Dermis blood vessel endothelial cell (primary cell): ENCODE measurements at regions not wholly inside any gene's neighbourhood (a gene's known extent, or its start where the extent isn't known, plus 50 kb on each side); places are given as distances from the start of the nearest gene placed in this dataset.
"Not testable (repeated sequence)": the region's sequence is repeated elsewhere in the genome, so short reads cannot be mapped to it uniquely, and the experiment has no call there.

Source experiments
- DNase-seq: peaks from one replicate; pipeline ENCODE4 v3.0.0; 2010

DNA sequence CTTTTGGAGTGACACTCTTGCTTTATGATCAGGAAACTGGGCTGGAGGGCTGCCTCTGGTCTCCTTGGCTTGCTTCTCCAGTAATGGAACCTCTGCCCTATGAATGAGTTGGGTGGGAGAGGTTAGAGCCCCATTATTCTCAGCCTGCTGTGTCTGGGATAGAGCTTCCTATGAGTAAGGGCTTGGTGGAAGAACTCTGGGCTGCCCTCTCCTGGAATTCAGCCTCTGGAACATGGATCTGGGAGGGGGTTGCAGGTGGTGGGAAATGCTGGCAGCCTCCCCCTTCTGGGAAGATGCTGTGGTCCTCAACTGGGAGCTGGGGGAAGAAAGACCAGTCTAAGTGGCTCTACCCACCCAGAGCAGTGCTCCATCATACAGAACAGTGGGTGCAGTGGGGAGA, 81.8 kb upstream of the SYN3 start:
- DNase-seq, result no peak

GRCh38 chr22:33138333-33138732, 80.2 kb upstream of the SYN3 start:
- DNase-seq, result not testable (repeated sequence)

- DNase-seq, result no peak
Observed at GRCh38 chr22:33130473-33130872, 72.3 kb upstream of the SYN3 start.

DNA sequence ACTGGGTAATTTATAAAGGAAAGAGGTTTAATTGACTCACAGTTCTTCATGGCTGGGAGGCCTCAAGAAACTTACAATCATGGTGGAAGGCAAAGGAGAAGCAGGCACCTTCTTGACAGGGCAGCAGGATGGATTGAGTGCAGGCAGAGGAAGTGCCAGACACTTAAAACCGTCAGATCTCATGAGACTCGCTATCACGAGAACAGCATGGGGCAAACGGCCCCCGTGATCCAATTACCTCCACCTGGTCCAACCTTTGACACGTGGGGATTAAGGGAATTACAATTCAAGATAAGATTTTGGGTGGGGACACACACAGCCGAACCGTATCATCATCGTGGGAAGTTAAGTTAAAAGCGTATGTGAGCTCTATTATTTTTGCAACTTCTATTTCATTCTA, 71.4 kb upstream of the SYN3 start:
- DNase-seq, result no peak

DNA sequence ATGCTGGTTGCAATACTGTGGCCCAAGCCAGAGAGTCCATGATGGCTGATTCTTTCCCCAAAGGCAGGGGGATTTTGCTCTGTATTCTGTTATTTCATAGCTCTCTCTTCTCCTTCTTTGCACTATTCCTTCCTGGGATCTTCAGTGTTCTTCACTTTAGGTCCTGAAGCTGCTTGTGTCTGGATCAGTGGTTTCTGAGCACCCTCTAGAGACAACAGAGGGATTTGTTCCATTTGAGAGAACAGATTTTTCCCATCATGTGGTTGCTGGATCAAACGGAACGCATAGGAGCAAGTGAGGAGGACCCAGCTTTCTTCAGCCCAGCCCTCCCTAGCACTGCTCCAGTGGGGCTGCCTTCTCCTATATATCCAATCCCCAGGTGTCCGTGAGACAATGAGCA, 68.7 kb upstream of the SYN3 start:
- no peak for DNase-seq

DNA sequence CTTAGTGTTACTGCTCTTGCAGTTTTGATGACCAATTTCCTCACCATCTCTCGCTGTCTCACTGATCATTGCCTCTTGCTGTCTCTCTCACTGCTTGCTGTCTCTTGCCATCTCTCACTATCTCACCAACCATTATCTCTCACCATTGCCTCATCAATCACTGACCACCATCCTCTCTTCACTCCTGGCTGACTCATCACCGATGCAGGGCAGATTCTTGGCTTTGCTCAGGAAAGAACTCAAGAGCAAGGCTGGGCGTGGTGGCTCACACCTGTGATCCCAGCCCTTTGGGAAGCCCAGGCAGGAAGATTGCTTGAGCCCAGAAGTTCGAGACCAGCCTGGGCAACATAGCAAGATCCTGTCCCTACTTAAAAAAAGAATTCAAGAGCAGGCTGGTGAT, 66.3 kb upstream of the SYN3 start:
- DNase-seq, result no peak

DNA sequence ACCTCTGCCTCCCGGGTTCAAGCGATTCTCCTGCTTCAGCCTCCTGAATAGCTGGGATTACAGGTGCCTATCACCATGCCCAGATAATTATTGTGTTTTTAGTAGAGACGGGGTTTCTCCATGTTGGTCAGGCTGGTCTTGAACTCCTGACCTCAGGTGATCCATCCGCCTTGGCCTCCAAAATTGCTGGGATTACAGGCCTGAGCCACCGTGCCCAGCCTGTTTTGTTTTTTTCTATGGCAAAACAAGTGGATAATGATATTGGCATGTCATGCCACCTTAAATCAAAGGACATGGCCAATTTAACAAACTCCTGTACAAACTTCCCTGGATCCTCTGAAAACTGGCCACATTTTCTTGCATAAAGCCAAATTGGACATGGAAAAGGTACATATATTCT, 64.3 kb upstream of the SYN3 start:
- peak; percentile 40 for DNase-seq

DNA sequence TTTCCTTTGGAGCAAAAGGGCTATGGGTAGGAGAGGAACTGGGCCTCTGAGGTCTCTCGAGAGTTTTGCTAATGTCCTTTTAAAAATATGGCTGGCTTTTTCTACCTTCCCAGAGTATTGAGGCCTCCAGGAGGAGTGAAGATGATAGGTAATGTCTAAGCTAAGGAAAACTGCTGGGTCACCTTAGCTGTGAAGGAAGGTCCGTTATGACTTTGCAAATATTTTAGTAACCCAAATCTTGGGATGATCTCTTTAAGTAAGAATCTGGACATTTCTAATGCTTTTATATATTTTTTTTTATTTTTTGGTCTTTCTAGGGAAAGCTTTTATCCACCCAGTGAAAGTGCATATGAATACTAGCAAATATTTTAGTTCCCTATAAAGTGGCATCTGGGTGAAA, 60.9 kb upstream of the SYN3 start:
- no peak for DNase-seq

DNA sequence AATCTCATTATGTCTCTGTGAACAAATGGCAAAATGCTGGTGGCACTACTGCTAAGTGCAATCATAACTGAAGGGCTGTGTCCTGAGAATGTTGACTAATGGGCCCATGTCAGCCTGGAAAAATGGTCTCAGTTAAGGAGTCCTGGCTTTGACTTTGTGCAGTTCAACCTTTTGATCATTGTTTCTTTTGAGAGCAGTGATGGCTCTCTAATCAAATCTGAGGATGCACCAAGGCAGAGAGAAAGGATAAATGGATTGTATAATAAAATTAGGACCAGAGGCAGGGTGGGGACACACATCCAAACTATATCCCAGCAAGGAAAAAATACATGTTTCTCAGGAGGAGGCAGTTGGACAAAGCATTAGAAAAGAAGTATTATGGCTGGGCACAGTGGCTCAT, 59.6 kb upstream of the SYN3 start:
- no peak for DNase-seq

DNA sequence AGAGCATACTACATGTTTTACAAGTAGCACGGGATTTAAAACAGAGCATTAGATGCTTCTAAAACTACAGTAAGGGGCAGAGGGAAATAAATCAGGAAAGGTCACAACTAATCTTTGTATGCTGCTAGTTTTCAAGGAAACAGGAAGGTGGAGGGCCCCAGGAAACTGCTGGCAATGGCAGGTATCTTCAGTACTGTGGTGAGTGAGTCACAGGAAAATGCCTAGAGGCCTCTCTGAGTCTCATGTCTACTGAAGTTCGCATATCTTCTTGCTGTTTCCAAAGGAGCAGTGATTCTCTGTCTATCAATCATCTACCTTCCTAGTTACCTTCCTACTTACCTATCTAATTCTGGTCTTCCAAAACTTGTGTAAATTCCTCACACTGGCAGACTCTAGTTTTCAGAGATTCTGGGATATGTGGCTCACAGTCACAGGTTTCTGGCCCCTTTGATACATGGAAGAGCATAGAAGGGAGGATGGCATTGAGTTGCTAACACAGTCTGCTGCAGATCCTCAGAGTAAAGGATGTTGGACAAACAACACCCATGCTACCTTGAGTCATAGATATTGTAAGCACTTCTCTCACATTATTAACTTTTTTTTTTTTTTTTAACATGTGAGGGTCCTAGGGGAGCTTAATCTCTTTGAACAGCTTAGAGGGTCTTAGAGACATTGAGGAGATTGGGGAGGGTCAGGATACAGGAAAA, 58.8 kb upstream of the SYN3 start:
- DNase-seq, result no peak

- DNase-seq, result no peak
Observed at GRCh38 chr22:33114565-33114964, 56.4 kb upstream of the SYN3 start.

GRCh38 chr22:33112580-33112979, 54.4 kb upstream of the SYN3 start:
- DNase-seq, result no peak

DNA sequence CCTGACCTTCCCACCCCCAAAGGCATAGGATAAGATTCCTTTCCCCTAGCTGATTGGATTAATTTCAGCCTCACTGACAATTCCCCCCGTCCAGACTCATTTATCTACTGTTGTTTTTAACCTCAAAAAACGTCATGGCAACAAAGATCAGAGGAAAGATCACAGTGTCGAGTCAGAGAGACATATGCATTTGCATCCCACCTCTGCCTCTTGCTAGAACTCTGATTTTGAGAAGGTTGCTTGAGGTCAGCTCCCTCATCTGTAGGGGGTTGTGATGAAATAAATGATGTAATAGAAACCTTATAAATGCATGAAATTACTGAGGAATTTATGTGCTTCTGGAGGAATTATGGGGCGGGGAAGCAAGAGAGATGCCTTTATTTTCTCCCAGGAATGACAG, 53.3 kb upstream of the SYN3 start:
- DNase-seq, result no peak

GRCh38 chr22:33110562-33111163, 52.5 kb upstream of the SYN3 start:
- DNase-seq, result no peak

GRCh38 chr22:33109514-33110430, 51.6 kb upstream of the SYN3 start:
- no peak for DNase-seq

- no peak for DNase-seq
Observed at GRCh38 chr22:33108037-33108436, 49.9 kb upstream of the SYN3 start.
